ENCODE measurements at regions not wholly inside any gene's neighbourhood (a gene's known extent, or its start where the extent isn't known, plus 50 kb on each side); places are given as distances from the start of the nearest gene placed in this dataset.

- TF ChIP-seq, protein P1, sequence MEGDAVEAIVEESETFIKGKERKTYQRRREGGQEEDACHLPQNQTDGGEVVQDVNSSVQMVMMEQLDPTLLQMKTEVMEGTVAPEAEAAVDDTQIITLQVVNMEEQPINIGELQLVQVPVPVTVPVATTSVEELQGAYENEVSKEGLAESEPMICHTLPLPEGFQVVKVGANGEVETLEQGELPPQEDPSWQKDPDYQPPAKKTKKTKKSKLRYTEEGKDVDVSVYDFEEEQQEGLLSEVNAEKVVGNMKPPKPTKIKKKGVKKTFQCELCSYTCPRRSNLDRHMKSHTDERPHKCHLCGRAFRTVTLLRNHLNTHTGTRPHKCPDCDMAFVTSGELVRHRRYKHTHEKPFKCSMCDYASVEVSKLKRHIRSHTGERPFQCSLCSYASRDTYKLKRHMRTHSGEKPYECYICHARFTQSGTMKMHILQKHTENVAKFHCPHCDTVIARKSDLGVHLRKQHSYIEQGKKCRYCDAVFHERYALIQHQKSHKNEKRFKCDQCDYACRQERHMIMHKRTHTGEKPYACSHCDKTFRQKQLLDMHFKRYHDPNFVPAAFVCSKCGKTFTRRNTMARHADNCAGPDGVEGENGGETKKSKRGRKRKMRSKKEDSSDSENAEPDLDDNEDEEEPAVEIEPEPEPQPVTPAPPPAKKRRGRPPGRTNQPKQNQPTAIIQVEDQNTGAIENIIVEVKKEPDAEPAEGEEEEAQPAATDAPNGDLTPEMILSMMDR (IDR thresholded peaks at IDR 0.05), result no peak
- no peak for TF ChIP-seq POLR2A (IDR thresholded peaks at IDR 0.05)
Measured at GRCh38 chr3:157824281-157824680, 281.9 kb downstream of the SHOX2 start.
